ENCODE measurements at regions not wholly inside any gene's neighbourhood (a gene's known extent, or its start where the extent isn't known, plus 50 kb on each side); places are given as distances from the start of the nearest gene placed in this dataset.
"Not testable (repeated sequence)": the region's sequence is repeated elsewhere in the genome, so short reads cannot be mapped to it uniquely, and the experiment has no call there.

DNA sequence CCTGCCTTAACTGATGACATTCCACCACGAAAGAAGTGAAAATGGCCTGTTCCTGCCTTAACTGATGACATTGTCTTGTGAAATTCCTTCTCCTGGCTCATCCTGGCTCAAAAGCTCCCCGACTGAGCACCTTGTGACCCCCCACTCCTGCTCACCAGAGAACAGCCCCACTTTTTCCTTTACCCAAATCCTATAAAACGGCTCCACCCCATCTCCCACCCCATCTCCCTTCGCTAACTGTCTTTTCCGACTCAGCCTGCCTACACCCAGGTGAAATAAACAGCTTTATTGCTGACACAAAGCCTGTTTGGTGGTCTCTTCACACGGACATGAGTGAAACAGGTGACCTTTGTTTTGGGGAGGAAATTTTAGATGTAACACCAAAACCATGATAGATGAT is 674.4 kb downstream of the TLE1 start:
- DNase-seq (ENCODE audit: low read depth): not testable (repeated sequence)

DNA sequence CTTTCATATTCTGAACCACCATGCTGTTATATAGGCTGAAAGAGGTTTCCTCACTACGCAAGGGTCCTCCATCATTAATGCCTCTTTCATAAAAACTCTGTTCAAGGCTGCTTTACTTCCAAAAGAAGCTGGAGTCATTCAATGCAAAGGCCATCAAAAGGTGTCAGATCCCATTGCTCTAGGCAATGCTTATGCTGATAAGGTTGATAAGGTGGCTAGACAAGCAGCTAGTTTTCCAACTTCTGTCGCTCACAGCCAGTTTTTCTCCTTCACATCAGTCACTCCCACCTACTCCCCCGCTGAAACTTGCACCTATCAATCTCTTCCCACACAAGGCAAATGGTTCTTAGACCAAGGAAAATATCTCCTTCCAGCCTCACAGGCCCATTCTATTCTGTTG is 676.2 kb downstream of the TLE1 start:
- not testable (repeated sequence) for DNase-seq (ENCODE audit: low read depth)

DNA sequence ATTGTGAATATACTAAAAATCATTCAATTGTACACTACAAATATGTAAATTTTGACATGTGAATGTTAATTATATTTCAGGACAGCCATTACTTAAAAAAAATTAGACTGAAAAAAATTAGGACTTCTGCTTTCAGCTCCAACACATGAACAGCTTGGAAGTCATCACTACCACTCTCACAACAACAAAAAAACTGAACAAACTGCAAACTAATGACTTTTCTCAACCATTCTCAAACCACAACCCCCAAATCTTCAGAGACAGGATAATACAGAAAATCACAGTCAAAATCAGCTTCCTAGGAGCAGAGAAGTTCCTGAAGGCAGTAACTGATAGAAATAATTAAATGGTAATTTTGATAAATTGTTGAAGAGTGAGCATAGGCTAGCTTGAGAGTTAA is 686.4 kb downstream of the TLE1 start:
- no peak for DNase-seq (ENCODE audit: low read depth)

DNA sequence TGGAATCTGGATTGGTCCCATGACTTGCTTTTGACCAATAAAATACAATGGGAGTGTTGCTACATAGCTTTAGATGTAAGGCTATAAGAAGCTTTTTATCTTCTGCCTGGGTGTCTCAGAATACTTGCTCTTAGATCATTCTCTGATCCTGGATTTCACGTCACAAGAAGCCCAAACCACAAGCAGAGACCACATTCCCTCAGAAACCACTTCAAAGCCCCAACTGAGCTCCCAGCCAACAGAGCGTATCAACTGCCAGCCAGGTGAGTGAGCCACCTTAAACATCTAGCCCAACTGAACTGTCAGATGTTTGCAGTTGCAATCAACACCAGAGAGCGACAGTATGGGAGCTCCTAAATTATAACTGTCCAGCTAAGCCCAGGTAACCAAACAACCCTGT is 687.1 kb downstream of the TLE1 start:
- DNase-seq (ENCODE audit: low read depth): peak; percentile 93

DNA sequence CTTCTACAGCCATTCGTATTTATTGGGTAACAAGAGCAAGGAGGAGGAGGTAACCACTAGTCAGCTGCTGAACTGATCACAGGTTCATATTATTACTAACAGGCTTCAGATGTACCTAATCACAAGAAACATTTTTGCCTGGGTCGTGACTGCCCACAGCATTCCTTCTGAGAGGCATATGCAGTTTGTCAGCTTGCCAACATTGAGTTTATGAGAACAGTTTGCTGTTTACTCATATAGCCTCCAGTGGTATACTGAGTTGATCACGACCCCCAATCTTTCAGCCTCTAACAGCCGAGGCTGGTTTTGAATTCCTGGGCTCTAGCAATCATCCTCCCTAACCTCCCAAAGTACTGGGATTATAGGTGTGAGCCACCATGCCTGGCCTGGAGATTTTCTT is 693.6 kb downstream of the TLE1 start:
- peak; percentile 75 for DNase-seq (ENCODE audit: low read depth)

DNA sequence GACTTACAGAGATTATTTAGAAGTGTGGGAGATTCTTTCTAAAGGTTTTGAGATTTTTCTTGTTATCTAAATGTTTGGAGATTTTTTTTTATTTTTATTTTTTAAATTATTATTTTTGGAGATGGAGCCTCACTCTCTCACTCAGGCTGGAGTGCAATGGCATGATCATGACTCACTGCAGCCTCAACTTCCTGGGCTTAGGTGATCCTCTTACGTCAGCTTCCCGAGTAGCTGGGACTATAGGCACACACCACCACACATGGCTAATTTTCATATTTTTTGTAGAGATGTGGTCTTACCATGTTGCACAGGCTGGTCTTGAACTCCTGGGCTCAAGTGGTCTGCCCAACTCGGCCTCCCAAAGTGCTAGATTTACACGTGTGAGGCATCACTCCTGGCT is 694.5 kb downstream of the TLE1 start:
- DNase-seq (ENCODE audit: low read depth): peak; percentile 55

DNA sequence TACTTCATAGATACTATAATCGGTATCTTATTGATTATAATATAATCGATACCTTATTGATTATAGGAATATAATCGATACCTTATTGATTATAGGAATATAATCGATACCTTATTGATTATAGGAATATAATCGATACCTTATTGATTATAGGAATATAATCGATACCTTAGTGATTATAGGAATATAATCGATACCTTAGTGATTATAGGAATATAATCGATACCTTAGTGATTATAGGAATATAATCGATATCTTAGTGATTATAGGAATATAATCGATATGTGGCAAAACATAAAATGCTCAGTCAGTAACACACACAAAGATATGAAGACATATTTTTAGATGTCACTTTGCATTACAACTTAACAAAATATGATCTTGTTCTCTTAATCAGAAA is 703.8 kb downstream of the TLE1 start:
- not testable (repeated sequence) for DNase-seq (ENCODE audit: low read depth)

DNA sequence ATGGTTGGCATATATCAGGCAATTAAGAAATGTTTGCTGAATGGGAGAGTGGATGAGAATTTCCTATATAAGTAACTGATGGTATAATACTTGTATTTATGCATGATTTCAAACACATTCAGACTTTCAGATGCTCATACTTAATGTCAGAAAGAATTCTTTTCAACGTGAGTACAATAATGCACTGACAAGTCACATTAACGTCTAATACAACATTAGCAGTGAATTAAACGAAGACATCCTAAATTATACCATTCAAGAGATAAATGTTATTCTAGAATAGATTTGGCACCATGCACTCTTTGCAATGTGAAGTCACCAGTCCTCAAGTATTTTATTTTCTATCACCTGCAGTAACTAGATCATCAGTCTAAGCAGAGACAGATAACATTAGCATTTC is 712.9 kb downstream of the TLE1 start:
- DNase-seq (ENCODE audit: low read depth): no peak

DNA sequence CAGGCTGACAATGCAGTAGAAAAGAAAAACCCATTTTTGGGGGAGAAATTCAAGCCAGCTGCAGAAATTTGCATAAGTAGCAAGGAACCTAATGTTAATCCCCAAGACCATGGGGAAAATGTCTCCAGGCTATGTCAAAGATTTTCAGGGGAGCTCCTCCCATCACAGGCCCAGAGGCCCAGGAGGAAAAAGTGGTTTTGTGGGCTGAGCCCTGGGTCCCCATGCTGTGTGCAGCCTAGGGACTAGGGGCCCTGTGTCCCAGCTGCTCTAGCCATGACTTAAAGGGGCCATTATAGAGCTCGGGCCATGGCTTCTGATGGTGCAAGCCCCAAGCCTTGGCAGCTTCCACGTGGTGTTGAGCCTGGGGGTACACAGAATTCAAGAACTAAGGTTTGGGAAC is 719.0 kb downstream of the TLE1 start:
- DNase-seq (ENCODE audit: low read depth): not testable (repeated sequence)

DNA sequence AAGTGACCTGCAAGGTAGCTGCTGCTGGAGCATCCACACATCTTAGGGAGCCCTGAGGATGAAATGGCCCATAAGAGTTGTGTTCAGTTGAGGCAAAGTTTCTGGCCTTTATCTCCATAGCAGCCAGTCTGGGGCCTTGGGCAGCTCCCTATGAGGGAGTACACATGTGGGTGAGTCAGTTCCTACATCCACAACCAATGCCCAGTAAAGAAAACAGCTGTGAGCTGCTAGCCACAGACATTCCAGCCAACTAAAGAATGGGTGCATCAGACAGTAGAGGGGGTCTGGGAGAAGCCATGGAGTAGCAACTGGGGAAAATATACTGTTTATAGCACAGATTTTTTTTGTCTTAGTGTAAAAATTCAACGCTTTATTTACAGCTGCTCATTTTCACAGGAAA is 720.7 kb downstream of the TLE1 start:
- peak; percentile 76 for DNase-seq (ENCODE audit: low read depth)

DNA sequence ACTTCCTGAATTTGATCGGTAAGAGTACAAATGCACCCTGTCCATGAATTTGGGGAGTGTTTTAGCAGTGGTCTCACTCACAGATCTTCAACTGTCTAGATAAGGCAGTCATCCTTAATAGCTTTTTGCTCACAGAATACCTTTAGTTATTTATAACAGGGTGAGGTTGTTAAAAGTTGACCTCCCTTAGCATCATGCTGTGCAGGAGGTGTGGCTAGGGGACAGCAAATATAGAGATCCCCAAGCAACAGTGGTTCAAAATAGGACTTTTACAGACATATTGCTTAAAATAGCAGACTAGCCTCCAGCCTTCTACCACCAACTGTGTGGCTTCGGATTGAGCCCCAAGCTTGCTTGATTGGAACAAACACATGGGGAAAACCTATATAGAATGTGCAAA is 724.4 kb downstream of the TLE1 start:
- DNase-seq (ENCODE audit: low read depth): no peak

DNA sequence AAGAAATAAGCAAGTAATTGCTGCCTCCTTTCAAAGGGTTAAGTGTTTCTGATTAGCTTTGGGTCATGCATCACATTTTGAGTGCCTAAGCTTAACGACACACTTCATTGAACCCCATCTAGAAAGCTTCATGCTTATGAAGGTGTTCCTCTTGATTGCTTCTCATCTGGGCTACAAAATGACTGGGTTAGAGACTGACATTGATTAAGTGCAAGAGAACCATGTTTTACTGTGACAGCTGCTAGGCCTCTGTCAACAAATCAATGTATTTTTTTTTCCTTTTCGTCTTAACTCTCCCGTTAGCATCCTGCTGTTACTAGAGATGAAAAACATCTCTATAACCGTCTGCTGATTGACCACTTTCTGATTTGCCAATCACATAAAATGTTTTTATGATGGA is 725.0 kb downstream of the TLE1 start:
- DNase-seq (ENCODE audit: low read depth): peak; percentile 16

DNA sequence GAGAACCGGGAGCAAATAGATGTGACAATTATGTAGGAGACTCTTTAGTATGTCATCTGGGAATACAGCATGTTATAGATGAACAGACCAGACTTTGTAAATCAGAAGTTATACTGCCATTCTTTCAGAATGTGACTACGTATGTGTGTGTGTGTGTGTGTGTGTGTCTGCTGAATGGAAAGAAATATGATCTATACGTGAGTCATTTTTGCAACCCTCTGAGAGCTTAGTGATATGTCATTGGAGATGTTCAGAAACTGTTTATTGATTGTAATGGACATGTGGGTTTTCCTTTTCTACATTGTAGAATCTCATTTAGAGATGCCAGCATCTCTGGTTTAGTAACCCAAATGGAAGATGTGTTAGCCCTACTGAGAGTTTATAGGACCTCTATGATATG is 731.5 kb downstream of the TLE1 start:
- DNase-seq (ENCODE audit: low read depth): no peak

DNA sequence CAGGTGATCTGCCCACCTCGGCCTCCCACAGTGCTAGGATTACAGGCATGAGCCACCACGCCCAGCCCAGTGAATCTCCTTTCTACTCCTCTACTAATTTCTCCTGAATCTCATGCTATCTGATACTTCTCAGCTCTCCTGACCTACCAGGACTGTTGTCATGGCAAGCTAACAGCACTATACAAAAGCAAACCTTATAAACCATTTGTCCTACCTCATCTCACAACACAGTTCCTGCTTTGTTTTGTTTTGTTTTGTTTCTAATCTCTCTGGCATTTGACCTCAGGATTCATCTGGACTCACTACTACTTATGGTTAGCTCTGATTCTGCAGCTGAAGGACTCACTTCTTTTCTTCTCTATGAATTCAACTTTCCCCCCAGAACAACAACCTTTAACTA is 734.8 kb downstream of the TLE1 start:
- peak; percentile 26 for DNase-seq (ENCODE audit: low read depth)

DNA sequence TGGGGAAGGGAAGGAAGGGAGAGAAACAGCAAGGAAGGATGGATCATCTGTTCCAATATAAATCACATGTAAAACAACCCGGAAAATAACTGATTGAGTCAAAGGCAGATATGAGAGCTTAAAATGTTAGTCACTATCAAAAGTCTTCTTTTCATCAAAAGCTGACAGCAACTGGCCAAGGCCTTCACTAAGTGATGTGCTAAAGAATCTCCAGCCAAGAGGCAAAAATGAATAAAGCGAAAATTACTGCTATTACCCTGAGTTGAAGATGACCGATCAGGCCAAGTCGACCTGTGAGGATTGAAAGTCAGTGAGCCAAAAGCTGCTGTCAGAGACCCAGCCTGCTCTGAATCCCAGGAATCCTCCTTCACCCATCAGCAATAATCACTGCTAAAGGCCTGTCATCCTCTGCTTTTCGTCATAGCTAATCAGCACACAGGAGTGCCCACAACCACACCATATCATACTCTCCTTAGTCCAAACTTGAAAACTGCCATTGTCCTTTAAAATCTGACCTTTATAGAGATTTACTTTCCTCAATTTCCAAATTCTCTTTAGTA is 736.9 kb downstream of the TLE1 start:
- no peak for DNase-seq (ENCODE audit: low read depth)

DNA sequence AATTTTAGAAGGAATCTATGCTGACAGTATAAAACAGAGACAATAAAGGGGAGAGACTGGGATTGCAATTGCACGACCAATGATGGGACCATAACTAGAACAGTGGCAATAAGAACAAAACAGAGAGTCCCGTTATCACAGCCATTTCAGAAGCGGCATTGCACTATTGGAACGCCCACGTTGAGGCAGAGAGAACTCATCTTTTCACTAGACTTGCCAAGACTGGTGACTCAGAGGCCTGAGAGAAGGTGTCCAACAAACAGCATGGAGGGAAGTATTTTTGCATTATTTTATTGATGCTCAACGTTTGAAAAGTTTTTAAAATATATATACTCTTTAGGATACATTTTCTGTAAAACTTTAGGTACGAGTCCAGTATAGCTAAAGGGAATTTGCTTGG is 737.7 kb downstream of the TLE1 start:
- DNase-seq (ENCODE audit: low read depth): no peak

DNA sequence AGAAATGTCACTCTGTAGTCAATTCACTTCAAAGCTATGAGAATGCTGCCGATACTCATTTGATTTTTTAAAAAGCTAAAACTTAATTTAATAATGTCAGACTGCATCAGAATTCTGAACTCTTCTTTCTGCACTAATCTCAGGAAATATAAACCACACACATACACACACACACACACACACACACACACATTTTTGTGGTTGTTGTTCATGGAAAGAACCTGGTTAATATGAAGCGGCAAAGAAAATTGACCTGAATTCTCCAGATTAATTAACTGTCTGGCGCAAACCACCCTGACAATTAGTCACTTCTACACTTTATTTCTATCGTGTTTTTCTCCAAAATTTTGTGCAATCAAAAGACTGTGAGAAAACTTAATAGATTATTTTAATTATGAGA is 740.5 kb downstream of the TLE1 start:
- no peak for DNase-seq (ENCODE audit: low read depth)

DNA sequence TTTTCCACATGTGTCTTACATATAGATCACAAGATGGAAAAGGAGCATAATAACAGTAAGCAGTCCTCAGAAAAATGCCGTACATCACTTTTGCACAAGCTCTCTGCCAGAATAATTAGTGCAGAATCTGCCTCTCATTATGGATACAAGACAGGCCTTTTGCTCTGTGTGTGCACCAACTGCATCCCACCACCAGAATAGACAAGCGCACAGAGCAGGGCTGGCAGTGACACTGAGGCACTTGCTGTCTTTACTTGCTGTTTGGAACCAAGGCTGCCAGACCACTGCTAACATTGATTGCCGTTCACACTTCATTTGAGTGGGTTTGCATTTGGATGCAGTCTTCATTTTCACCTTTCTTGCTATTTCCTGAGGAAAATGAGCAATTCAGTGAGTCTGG is 741.3 kb downstream of the TLE1 start:
- DNase-seq (ENCODE audit: low read depth): no peak

DNA sequence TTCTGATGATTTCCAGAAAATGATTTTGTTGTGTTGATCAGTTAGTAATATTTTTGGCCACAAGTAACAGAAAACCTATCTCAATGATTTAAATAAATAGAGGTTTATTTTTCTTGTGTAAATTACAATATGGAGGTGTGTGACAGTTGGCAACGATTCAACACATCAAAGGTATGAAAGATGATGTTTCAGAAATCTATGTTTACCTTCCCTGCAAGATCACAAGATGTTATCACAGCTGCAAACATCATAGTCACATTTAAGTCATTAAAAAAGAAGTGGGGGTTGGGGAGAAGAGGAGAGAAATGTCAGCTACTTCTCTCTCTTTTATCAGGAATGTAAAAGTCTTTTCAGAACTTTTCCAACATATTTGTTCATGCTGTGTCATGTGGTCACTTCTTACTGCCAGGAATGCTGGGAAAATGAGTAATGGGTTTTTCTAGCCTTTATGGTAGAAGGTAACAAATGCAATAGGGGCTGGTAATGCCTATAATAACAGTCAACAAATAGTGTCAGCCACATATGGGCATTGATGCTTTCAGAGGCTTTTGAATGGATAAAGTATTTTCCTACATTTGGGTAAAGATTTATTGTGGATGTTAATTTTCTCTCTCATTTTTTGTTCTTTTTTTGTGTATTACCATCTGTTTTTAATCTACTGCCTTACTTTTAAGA is 742.7 kb downstream of the TLE1 start:
- no peak for DNase-seq (ENCODE audit: low read depth)

DNA sequence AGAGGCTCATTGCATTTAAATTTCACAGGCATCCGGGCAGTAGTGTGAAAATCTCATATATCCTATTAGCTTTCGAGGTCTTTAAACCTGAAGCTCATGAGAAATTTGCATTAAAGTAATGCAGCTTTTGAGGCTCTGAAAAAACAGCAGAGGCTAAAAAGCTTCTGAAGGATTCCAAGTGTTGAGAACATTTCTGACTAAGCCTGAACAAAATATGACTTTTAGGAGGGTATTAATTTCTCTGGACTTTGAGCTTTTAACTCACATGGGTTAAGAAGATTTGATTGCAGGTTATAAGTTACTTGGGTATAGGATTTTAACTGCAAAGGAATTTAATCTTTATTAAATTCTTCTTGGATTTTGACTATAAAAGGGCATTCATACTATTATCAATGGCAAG is 743.9 kb downstream of the TLE1 start:
- DNase-seq (ENCODE audit: low read depth): no peak

DNA sequence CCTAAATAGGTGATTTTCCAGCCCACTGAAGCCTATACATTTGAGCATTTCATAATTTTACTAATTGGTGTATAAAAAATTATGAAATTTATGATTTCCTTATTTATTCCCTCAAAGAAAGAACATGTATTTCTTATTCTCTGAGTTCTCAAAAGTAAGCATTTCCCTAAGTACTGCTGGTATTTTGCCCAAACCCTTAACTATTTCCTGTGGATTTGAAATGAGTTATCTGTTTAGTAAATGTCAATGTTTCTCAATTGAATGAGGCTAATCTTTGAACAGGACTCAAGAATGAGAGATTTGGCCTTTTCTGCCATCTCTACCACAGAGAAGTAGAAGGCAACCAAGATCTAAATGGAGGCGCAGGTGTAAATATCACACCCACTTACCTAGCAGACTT is 751.7 kb downstream of the TLE1 start:
- no peak for DNase-seq (ENCODE audit: low read depth)

DNA sequence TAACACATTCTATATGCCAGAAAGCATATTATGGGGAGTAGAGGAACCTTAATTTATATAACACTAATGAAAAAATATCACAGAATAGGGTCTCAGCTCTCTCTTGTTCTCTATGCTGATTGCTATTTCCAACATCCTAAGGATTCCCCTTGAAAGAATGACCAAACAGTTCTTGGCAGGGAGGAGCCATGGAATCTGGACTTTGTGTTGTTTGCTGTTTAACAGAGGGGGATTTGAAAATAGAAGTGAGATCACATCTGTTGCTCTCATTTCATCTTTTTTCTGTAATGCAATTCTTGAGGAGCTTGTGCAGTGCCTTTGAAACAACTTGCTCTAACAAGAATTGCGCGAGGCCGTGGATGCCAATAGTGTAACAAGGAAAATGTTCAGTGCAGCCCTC is 755.3 kb downstream of the TLE1 start:
- DNase-seq (ENCODE audit: low read depth): no peak

DNA sequence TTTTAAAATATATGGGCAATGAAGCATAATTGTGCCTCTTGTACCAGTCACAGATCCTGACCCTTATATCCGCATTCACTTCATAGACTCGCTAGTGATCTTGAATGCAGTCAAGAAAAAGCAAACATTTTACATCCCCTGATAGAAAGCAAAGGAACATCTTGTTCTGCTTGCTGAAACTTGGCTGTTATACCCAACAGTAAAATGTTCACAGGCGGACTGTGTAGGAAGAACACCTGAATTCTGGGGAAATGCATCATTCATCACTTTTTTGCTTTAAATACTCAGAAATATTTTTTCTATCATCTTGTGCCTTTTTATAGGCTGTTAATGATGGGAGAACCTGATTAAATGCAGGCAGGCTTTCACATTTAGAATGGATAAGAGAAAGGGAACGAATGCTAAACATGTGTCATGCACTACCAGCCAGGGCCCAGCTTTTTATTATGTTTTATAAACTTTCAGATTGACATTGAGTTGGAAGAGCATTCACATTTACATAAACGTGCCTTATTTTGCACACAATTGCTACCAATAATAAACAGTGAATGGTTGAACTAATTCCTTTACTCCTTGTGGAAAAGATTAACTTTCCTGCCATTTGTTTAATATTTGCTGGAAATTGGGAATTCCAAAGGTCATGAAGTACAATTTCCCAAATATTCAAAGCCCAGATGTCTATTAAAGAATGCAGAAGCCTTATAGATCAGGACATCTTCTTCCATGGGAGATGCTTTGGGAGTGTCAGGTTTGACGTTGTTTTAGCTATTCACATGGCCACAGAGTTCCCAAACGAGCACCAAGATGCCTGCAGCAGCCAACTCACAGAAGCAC is 756.2 kb downstream of the TLE1 start:
- DNase-seq (ENCODE audit: low read depth): no peak

Data from renal cortical epithelial cell (primary cell).